CD14-positive monocyte (primary cell): ENCODE measurements at regions not wholly inside any gene's neighbourhood (a gene's known extent, or its start where the extent isn't known, plus 50 kb on each side); places are given as distances from the start of the nearest gene placed in this dataset.

Experiments used
- DNase-seq, 3 donors: peaks; one replicate each; pipeline ENCODE4 v3.0.0-alpha.2; 2011 to 2022
- H2AFZ ChIP-seq: 2 replicates; pipeline ENCODE4 v1.6.0; 2012; ENCODE audit warnings: mild to moderate bottlenecking, low read depth, low read length, inconsistent platforms; ENCODE audit not compliant: insufficient read depth, poor library complexity, severe bottlenecking
- H3K27ac ChIP-seq, 2 donors: 1 replicate in 1 of 2; 2 replicates in 1 of 2; pipeline ENCODE4 v1.5.1; 2012 to 2013; ENCODE audit warnings: low read length in 2 of 2, control low read depth in 1 of 2, inconsistent platforms in 1 of 2, low read depth in 1 of 2, mild to moderate bottlenecking in 1 of 2
- H3K27me3 ChIP-seq, 2 donors: one replicate each; pipeline versions ENCODE4 v1.6.0 to v1.6.1; 2011 to 2013; ENCODE audit warnings: low read length in 2 of 2; ENCODE audit not compliant: control insufficient read depth in 2 of 2, insufficient read depth in 2 of 2
- H3K36me3 ChIP-seq, 2 donors: replicated peaks in 1 of 2; 1 replicate in 1 of 2; 2 replicates in 1 of 2; pipeline versions ENCODE4 v1.5.1 to v1.6.1; 2012 to 2013; ENCODE audit warnings: low read length in 2 of 2, control low read depth in 1 of 2, inconsistent platforms in 1 of 2, mild to moderate bottlenecking in 1 of 2; ENCODE audit not compliant: insufficient read depth in 2 of 2, control insufficient read depth in 1 of 2
- H3K4me1 ChIP-seq, 2 donors: 1 replicate in 1 of 2; 2 replicates in 1 of 2; pipeline versions ENCODE4 v1.5.1 to v1.6.1; 2012 to 2013; ENCODE audit warnings: low read length in 2 of 2, control low read depth in 1 of 2, inconsistent platforms in 1 of 2, mild to moderate bottlenecking in 1 of 2, moderate library complexity in 1 of 2; ENCODE audit not compliant: insufficient read depth in 2 of 2, control insufficient read depth in 1 of 2
- H3K4me2 ChIP-seq: replicated peaks from 2 replicates; pipeline ENCODE3; 2012; ENCODE audit warnings: low read length, moderate library complexity, mild to moderate bottlenecking; ENCODE audit not compliant: poor library complexity, severe bottlenecking; ENCODE audit errors: extremely low read depth
- H3K4me3 ChIP-seq, 3 experiments: fragments of 200-600 bp in 1 of 3; sonication (generic) in 1 of 3; replicated peaks in 1 of 3; 1 replicate in 2 of 3; 2 replicates in 1 of 3; pipeline ENCODE4 v1.5.1; 2011 to 2013; ENCODE audit warnings: low read length in 3 of 3, mild to moderate bottlenecking in 3 of 3, control low read depth in 2 of 3, low read depth in 2 of 3, inconsistent platforms in 1 of 3, moderate library complexity in 1 of 3
- H3K79me2 ChIP-seq: 2 replicates; pipeline ENCODE4 v1.6.0; 2012; ENCODE audit warnings: mild to moderate bottlenecking, control low read depth, inconsistent platforms, low read length, moderate library complexity; ENCODE audit not compliant: insufficient read depth
- H3K9ac ChIP-seq: 2 replicates; pipeline ENCODE4 v1.6.0; 2017; ENCODE audit warnings: low read length, mild to moderate bottlenecking; ENCODE audit not compliant: insufficient read depth, poor library complexity, severe bottlenecking
- H3K9me3 ChIP-seq, 2 donors: replicated peaks in 1 of 2; 1 replicate in 1 of 2; 2 replicates in 1 of 2; pipeline versions ENCODE4 v1.5.1 to v1.6.1; 2012 to 2013; ENCODE audit warnings: low read length in 2 of 2, control low read depth in 1 of 2; ENCODE audit not compliant: control insufficient read depth in 1 of 2, insufficient read depth in 1 of 2
- H4K20me1 ChIP-seq: 2 replicates; pipeline ENCODE4 v1.6.0; 2012; ENCODE audit warnings: mild to moderate bottlenecking, low read length, control low read depth, moderate library complexity; ENCODE audit not compliant: insufficient read depth
- H3K27ac Mint-ChIP-seq, 7 donors: one replicate each; pipeline ENCODE4 v1.8.0; 2020; ENCODE audit warnings: mild to moderate bottlenecking in 7 of 7, mixed read lengths in 7 of 7, moderate library complexity in 6 of 7, inconsistent platforms in 2 of 7
- H3K27me3 Mint-ChIP-seq, 3 donors: one replicate each; pipeline ENCODE4 v1.8.0; 2021 to 2022; ENCODE audit warnings: low read depth in 3 of 3, mild to moderate bottlenecking in 3 of 3, mixed read lengths in 3 of 3, moderate library complexity in 3 of 3, inconsistent platforms in 1 of 3
- H3K36me3 Mint-ChIP-seq, 2 donors: one replicate each; pipeline ENCODE4 v1.8.0; 2020; ENCODE audit warnings: mixed read lengths in 2 of 2, inconsistent platforms in 1 of 2, mild to moderate bottlenecking in 1 of 2
- H3K4me1 Mint-ChIP-seq: one replicate; pipeline ENCODE4 v1.8.0; 2020; ENCODE audit warnings: mild to moderate bottlenecking, mixed read lengths
- H3K4me3 Mint-ChIP-seq, 2 donors: one replicate each; pipeline ENCODE4 v1.8.0; 2020; ENCODE audit warnings: mild to moderate bottlenecking in 2 of 2, mixed read lengths in 2 of 2, moderate library complexity in 1 of 2
- H3K9me3 Mint-ChIP-seq, 7 donors: one replicate each; pipeline ENCODE4 v1.8.0; 2020 to 2022; ENCODE audit warnings: mixed read lengths in 7 of 7, mild to moderate bottlenecking in 6 of 7, moderate library complexity in 6 of 7, inconsistent platforms in 2 of 7
- WGBS: methylation state at CpG from one replicate; pipeline ENCODE4 v1.1.5; 2013; ENCODE audit warnings: missing lambda C conversion rate; ENCODE audit not compliant: insufficient coverage; 5-methylcytosine and 5-hydroxymethylcytosine counted together
- intact Hi-C, 2 donors: fragments of 100-400 bp; cut with micrococcal nuclease; formaldehyde crosslinking; loops; one replicate each; pipeline versions ENCODE4 v1.15.0 to v1.15.1; 2023
- TF ChIP-seq, protein P1 (sequence below): fragments of 200-600 bp; IDR thresholded peaks from one replicate; pipeline ENCODE4 v1.8.0; 2022; ENCODE audit warnings: antibody characterized with exemption, mild to moderate bottlenecking

GRCh38 chr9:88268886-88269285 lies 119.4 kb upstream of the SPIN1 start:
- no peak overlapping the region for H3K4me3 Mint-ChIP-seq
- Histone ChIP-seq H2AFZ (no peak overlapping the region), H3K4me2 (no peak overlapping the region), H3K4me1 (peaks cover 6 to 7% of the 10 kb centered on the region in 2 donors), H3K36me3 (no peaks in the 10 kb centered on the region), H3K9me3 (no peaks in the 10 kb centered on the region), H4K20me1 (no peaks in the 10 kb centered on the region), H3K9ac (no peak overlapping the region), H3K79me2 (no peaks in the 10 kb centered on the region), H3K27ac (no peak overlapping the region), H3K27me3 (no peaks in the 10 kb centered on the region), H3K4me3 (no peak overlapping the region)
- no peak overlapping the region for H3K27ac Mint-ChIP-seq
- TF ChIP-seq, protein P1, sequence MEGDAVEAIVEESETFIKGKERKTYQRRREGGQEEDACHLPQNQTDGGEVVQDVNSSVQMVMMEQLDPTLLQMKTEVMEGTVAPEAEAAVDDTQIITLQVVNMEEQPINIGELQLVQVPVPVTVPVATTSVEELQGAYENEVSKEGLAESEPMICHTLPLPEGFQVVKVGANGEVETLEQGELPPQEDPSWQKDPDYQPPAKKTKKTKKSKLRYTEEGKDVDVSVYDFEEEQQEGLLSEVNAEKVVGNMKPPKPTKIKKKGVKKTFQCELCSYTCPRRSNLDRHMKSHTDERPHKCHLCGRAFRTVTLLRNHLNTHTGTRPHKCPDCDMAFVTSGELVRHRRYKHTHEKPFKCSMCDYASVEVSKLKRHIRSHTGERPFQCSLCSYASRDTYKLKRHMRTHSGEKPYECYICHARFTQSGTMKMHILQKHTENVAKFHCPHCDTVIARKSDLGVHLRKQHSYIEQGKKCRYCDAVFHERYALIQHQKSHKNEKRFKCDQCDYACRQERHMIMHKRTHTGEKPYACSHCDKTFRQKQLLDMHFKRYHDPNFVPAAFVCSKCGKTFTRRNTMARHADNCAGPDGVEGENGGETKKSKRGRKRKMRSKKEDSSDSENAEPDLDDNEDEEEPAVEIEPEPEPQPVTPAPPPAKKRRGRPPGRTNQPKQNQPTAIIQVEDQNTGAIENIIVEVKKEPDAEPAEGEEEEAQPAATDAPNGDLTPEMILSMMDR, result no peak
- peaks cover 2 to 14% (median 5%) of the 10 kb centered on the region in 7 donors for H3K9me3 Mint-ChIP-seq
- no peaks in the 10 kb centered on the region for H3K36me3 Mint-ChIP-seq
- DNase-seq, result no peak
- peaks cover 9% of the 10 kb centered on the region for H3K4me1 Mint-ChIP-seq
- intact Hi-C loops, result no loop called here
- H3K27me3 Mint-ChIP-seq, result peaks cover 0 to 2% (median 1%) of the 10 kb centered on the region in 3 donors

GRCh38 chr9:88267283-88267682 lies 121.0 kb upstream of the SPIN1 start:
- TF ChIP-seq, protein P1, result no peak
- Histone ChIP-seq H3K4me1 (peaks cover 6 to 7% of the 10 kb centered on the region in 2 donors), H3K36me3 (no peaks in the 10 kb centered on the region), H3K4me2 (no peak overlapping the region), H2AFZ (no peak overlapping the region), H3K9ac (no peak overlapping the region), H3K9me3 (no peaks in the 10 kb centered on the region), H3K4me3 (no peak overlapping the region), H3K79me2 (no peaks in the 10 kb centered on the region), H3K27me3 (no peaks in the 10 kb centered on the region), H3K27ac (no peak overlapping the region), H4K20me1 (no peaks in the 10 kb centered on the region)
- H3K9me3 Mint-ChIP-seq, result peaks cover 2 to 14% (median 5%) of the 10 kb centered on the region in 7 donors
- H3K4me3 Mint-ChIP-seq, result no peak overlapping the region
- DNase-seq, result no peak
- WGBS, result 100% methylated on average over 1 of the region's 4 CpGs
- no peak overlapping the region for H3K27ac Mint-ChIP-seq
- H3K27me3 Mint-ChIP-seq, result peaks cover 0 to 1% (median 0%) of the 10 kb centered on the region in 3 donors
- no peaks in the 10 kb centered on the region for H3K36me3 Mint-ChIP-seq
- peaks cover 15% of the 10 kb centered on the region for H3K4me1 Mint-ChIP-seq
- intact Hi-C loops, result no loop called here
